ENCODE measurements at regions not wholly inside any gene's neighbourhood (a gene's known extent, or its start where the extent isn't known, plus 50 kb on each side); places are given as distances from the start of the nearest gene placed in this dataset.

- Histone ChIP-seq H2AFZ (ENCODE audit: insufficient read depth, low read depth, low read length, poor library complexity, severe bottlenecking) (no peak overlapping the region), H3K27ac (ENCODE audit: low read depth in 1 of 2, low read length in 2 of 2) (no peak overlapping the region), H4K20me1 (ENCODE audit: insufficient read depth, low read length) (no peaks in the 10 kb centered on the region), H3K9ac (ENCODE audit: insufficient read depth, low read length, poor library complexity, severe bottlenecking) (no peak overlapping the region), H3K27me3 (ENCODE audit: control insufficient read depth in 2 of 2, insufficient read depth in 2 of 2, low read length in 2 of 2) (no peaks in the 10 kb centered on the region), H3K9me3 (replicated peaks in 1 of 2; ENCODE audit: control insufficient read depth in 1 of 2, insufficient read depth in 1 of 2, low read length in 2 of 2) (no peaks in the 10 kb centered on the region), H3K4me1 (ENCODE audit: control insufficient read depth in 1 of 2, insufficient read depth in 2 of 2, low read length in 2 of 2) (no peaks in the 10 kb centered on the region), H3K79me2 (ENCODE audit: insufficient read depth, low read length) (no peaks in the 10 kb centered on the region), H3K36me3 (replicated peaks in 1 of 2; ENCODE audit: control insufficient read depth in 1 of 2, insufficient read depth in 2 of 2, low read length in 2 of 2) (no peaks in the 10 kb centered on the region), H3K4me2 (replicated peaks; ENCODE audit: extremely low read depth, low read length, poor library complexity, severe bottlenecking) (no peak overlapping the region), H3K4me3 (replicated peaks in 1 of 3; ENCODE audit: low read depth in 2 of 3, low read length in 3 of 3) (no peak overlapping the region)
- Mint-ChIP-seq H3K36me3 (no peaks in the 10 kb centered on the region), H3K9me3 (peaks cover 0 to 4% (median 0%) of the 10 kb centered on the region in 7 donors), H3K4me3 (no peak overlapping the region), H3K27me3 (ENCODE audit: low read depth in 3 of 3) (peaks cover 3 to 6% (median 3%) of the 10 kb centered on the region in 3 donors), H3K27ac (no peak overlapping the region), H3K4me1 (peaks cover 5% of the 10 kb centered on the region)
- intact Hi-C loops (cut with micrococcal nuclease) = no loop called here
- WGBS (ENCODE audit: insufficient coverage) = 100% methylated on average over 2 of the region's 8 CpGs
- no peak for TF ChIP-seq CTCF (IDR thresholded peaks at IDR 0.05)
- DNase-seq = no peak
Measured at GRCh38 chr4:82076809-82077208, 297.0 kb downstream of the HNRNPD start.

- peaks cover 5% of the 10 kb centered on the region for H3K4me1 Mint-ChIP-seq
- Histone ChIP-seq H3K4me1 (ENCODE audit: control insufficient read depth in 1 of 2, insufficient read depth in 2 of 2, low read length in 2 of 2) (no peaks in the 10 kb centered on the region), H3K9ac (ENCODE audit: insufficient read depth, low read length, poor library complexity, severe bottlenecking) (no peak overlapping the region), H3K4me3 (replicated peaks in 1 of 3; ENCODE audit: low read depth in 2 of 3, low read length in 3 of 3) (no peak overlapping the region), H3K27me3 (ENCODE audit: control insufficient read depth in 2 of 2, insufficient read depth in 2 of 2, low read length in 2 of 2) (no peaks in the 10 kb centered on the region), H3K27ac (ENCODE audit: low read depth in 1 of 2, low read length in 2 of 2) (no peak overlapping the region), H3K36me3 (replicated peaks in 1 of 2; ENCODE audit: control insufficient read depth in 1 of 2, insufficient read depth in 2 of 2, low read length in 2 of 2) (no peaks in the 10 kb centered on the region), H3K79me2 (ENCODE audit: insufficient read depth, low read length) (no peaks in the 10 kb centered on the region), H3K4me2 (replicated peaks; ENCODE audit: extremely low read depth, low read length, poor library complexity, severe bottlenecking) (no peak overlapping the region), H2AFZ (ENCODE audit: insufficient read depth, low read depth, low read length, poor library complexity, severe bottlenecking) (no peak overlapping the region), H4K20me1 (ENCODE audit: insufficient read depth, low read length) (no peaks in the 10 kb centered on the region), H3K9me3 (replicated peaks in 1 of 2; ENCODE audit: control insufficient read depth in 1 of 2, insufficient read depth in 1 of 2, low read length in 2 of 2) (no peaks in the 10 kb centered on the region)
- H3K27me3 Mint-ChIP-seq (ENCODE audit: low read depth in 3 of 3) = peaks cover 3 to 6% (median 3%) of the 10 kb centered on the region in 3 donors
- no peak overlapping the region for H3K27ac Mint-ChIP-seq
- no CpG with 5 or more reads among the region's 1 CpG for WGBS (ENCODE audit: insufficient coverage)
- no peak overlapping the region for H3K4me3 Mint-ChIP-seq
- intact Hi-C loops (cut with micrococcal nuclease) = no loop called here
- no peaks in the 10 kb centered on the region for H3K36me3 Mint-ChIP-seq
- DNase-seq = no peak
- no peak for TF ChIP-seq CTCF (IDR thresholded peaks at IDR 0.05)
- peaks cover 0 to 4% (median 0%) of the 10 kb centered on the region in 7 donors for H3K9me3 Mint-ChIP-seq
Measured at GRCh38 chr4:82076359-82076758, 297.4 kb downstream of the HNRNPD start.

Data from CD14-positive monocyte (primary cell).